ENCODE measurements at regions not wholly inside any gene's neighbourhood (a gene's known extent, or its start where the extent isn't known, plus 50 kb on each side); places are given as distances from the start of the nearest gene placed in this dataset.

DNA sequence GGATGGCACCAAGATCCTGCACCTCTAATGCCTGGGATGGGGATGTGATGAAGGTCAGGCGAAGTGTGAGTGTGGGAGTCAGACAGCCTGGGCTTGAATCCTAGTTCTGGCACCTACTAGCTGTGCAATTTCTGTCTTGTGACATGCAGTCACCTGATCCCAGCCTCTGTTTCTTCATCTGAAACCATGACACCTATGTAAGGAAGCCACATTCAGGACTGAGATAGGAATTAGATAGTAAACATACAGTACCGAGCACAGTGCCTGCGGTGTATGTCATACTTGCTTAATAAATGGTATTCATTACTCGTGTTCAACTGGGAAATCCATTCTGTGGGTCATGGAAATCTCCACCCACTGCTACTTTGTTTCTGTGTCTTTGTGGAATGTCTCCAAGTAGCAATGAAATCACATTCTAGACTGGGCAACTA is 140.6 kb upstream of the STC2 start:
- DNase-seq (ENCODE audit: low read depth): no peak
- TF ChIP-seq, protein P1, sequence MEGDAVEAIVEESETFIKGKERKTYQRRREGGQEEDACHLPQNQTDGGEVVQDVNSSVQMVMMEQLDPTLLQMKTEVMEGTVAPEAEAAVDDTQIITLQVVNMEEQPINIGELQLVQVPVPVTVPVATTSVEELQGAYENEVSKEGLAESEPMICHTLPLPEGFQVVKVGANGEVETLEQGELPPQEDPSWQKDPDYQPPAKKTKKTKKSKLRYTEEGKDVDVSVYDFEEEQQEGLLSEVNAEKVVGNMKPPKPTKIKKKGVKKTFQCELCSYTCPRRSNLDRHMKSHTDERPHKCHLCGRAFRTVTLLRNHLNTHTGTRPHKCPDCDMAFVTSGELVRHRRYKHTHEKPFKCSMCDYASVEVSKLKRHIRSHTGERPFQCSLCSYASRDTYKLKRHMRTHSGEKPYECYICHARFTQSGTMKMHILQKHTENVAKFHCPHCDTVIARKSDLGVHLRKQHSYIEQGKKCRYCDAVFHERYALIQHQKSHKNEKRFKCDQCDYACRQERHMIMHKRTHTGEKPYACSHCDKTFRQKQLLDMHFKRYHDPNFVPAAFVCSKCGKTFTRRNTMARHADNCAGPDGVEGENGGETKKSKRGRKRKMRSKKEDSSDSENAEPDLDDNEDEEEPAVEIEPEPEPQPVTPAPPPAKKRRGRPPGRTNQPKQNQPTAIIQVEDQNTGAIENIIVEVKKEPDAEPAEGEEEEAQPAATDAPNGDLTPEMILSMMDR (IDR thresholded peaks at IDR 0.05; ENCODE audit: control insufficient read depth, insufficient read depth, low read depth, low read length, missing control alignments): no peak
- no peak overlapping the region for H3K4me3 ChIP-seq (ENCODE audit: control insufficient read depth, low read depth, low read length)

DNA sequence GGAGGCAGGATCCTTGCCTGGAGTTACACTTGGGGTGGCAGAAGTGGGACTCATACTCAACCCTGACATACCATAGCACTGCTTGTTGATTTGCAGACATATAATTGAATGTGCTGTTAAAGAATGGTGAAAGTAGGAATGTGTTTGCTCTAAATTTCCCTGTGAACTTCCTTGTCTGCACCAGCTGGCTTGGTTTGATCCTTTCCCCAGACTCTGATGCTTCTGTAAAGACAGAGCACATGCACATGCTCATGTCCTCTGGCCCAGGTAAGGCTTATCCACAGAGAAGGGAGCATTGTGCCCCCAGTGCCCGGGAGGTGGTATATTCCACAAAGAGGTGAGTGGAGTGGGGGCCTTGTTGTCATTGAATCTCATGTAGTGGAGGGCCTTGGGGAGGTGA is 138.0 kb upstream of the STC2 start:
- TF ChIP-seq, protein P1 (IDR thresholded peaks at IDR 0.05; ENCODE audit: control insufficient read depth, insufficient read depth, low read depth, low read length, missing control alignments): no peak
- no peak for DNase-seq (ENCODE audit: low read depth)
- H3K4me3 ChIP-seq (ENCODE audit: control insufficient read depth, low read depth, low read length): no peak overlapping the region

DNA sequence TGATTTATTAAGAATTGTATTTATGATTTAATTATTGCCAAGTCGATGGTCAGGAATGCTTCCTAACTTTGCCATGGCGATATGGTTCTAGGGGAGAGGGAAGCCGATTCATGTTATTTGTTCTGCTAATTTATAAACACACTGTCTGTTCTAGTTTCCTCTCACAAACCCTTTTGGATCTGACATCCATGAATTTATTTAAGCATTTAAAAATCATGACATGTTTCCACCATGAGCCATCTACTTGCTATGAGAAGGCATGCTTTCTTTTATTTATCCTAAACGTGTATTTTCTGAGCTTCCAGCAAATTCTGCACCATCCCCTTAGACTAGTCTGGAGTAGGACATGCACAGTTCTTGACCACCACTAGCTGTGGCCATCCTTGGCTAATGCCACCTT is 136.6 kb upstream of the STC2 start:
- no peak for DNase-seq (ENCODE audit: low read depth)
- H3K4me3 ChIP-seq (ENCODE audit: control insufficient read depth, low read depth, low read length): no peak overlapping the region
- TF ChIP-seq, protein P1 (IDR thresholded peaks at IDR 0.05; ENCODE audit: control insufficient read depth, insufficient read depth, low read depth, low read length, missing control alignments): no peak

DNA sequence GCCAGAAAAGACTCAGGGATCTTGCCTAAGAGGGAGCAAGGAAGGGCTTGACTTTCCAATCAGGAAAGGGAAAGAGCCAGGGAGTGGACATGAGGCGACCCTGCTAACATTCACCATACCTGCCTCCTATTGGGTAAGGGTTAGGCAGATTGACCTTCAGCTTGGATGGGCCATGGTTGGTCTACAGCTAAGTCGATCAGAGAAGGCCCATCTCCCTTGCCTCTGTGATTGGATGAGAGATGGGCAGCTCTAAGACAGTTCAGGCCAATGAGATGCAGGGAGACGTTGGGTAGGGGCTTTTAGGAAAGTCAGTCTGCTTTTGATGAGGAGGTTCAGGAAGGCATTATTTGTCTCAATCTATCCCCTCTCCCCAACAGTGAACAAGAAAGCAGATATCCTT is 135.0 kb upstream of the STC2 start:
- no peak for DNase-seq (ENCODE audit: low read depth)
- TF ChIP-seq, protein P1 (IDR thresholded peaks at IDR 0.05; ENCODE audit: control insufficient read depth, insufficient read depth, low read depth, low read length, missing control alignments): no peak

DNA sequence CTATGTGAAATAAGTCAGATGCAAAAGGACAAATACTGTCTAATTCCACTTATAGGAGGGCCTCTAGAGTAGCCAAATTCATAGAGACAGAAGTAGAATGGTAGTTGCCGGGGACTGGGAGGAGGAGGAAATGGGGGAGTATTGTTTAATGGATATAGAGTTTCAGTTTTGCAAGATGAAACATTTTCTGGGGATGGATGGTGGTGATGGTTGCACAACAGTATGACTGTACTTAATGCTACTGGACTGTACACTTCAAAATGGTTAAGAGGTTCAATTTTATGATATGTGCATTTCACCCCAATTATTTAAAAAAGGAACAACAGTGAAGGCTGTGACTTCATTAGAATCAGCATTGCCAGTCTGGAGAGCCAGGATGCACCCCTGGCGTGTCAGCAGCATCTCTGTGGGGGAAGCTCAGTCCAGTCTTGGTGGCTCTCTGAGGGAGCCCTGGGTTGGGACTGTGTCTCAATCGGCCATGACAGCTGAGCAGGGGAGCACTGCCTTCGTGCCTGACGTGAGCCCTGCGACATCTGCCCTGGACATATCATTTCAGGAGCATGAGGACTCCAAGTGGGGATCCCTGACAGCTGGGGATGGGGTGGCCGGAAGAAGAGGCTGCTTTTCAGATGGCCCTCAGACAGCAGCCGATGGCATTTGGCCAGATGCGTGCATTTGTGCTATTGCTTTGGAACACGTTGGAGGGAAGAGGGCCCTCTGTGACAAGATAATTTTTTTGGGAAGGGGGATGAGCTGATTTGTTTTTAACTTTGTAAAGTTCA is 130.8 kb upstream of the STC2 start:
- no peak for DNase-seq (ENCODE audit: low read depth)
- no peak overlapping the region for H3K4me3 ChIP-seq (ENCODE audit: control insufficient read depth, low read depth, low read length)
- TF ChIP-seq, protein P1 (IDR thresholded peaks at IDR 0.05; ENCODE audit: control insufficient read depth, insufficient read depth, low read depth, low read length, missing control alignments): no peak

More for the DNA sequence above, 135.0 kb upstream of the STC2 start:
- H3K4me3 ChIP-seq (ENCODE audit: control insufficient read depth, low read depth, low read length): no peak overlapping the region

DNA sequence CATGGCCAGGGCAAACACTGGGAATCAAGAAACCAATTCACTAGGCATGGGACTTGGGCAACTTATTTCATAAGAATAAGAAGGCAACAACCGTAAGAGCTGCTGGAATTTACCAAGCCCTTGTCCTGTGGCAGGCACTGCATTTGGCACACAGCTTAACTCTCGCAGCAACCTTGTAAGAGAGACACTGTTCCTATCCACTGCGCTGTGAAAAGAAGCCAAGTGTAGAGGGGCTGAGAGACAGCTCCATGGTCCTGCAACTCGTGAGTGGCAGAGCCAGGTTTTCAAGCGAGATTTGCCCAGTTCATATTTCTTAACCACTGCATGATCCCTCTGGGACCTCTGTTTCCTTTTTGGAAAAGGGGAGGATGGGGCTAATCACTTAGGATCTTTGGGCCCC is 129.3 kb upstream of the STC2 start:
- DNase-seq (ENCODE audit: low read depth): no peak
- TF ChIP-seq, protein P1 (IDR thresholded peaks at IDR 0.05; ENCODE audit: control insufficient read depth, insufficient read depth, low read depth, low read length, missing control alignments): no peak
- no peak overlapping the region for H3K4me3 ChIP-seq (ENCODE audit: control insufficient read depth, low read depth, low read length)
